DND-41 (cell line): ENCODE measurements at regions not wholly inside any gene's neighbourhood (a gene's known extent, or its start where the extent isn't known, plus 50 kb on each side); places are given as distances from the start of the nearest gene placed in this dataset.

Source experiments
- ATAC-seq: fragments of 200-7000 bp; cut with Tn5 transposase; 3 replicates; pipeline ENCODE4 v1.9.1; 2021; ENCODE audit warnings: low read depth; ENCODE audit not compliant: insufficient read depth
- DNase-seq: peaks from one replicate; pipeline ENCODE4 v3.0.0-alpha.2; 2020
- H2AFZ ChIP-seq: 2 replicates; pipeline ENCODE4 v1.6.0; 2012; ENCODE audit warnings: low read depth, low read length
- H3K27ac ChIP-seq: 2 replicates; pipeline ENCODE4 v1.5.1; 2012; ENCODE audit warnings: low read length, inconsistent platforms
- H3K27me3 ChIP-seq: fragments of 200-600 bp; sonication (generic); 2 replicates; pipeline ENCODE4 v1.6.0; 2012; ENCODE audit warnings: low read length, mild to moderate bottlenecking, inconsistent platforms; ENCODE audit not compliant: insufficient read depth, poor library complexity
- H3K36me3 ChIP-seq: 2 replicates; pipeline ENCODE4 v1.5.1; 2012; ENCODE audit warnings: low read length, inconsistent platforms; ENCODE audit not compliant: insufficient read depth
- H3K4me1 ChIP-seq: 2 replicates; pipeline ENCODE4 v1.5.1; 2012; ENCODE audit warnings: mild to moderate bottlenecking, low read length; ENCODE audit not compliant: insufficient read depth
- H3K4me2 ChIP-seq: 2 replicates; pipeline ENCODE4 v1.6.0; 2012; ENCODE audit warnings: mild to moderate bottlenecking, moderate library complexity, low read length, inconsistent platforms; ENCODE audit not compliant: insufficient read depth
- H3K4me3 ChIP-seq, 2 experiments: fragments of 200-600 bp in 1 of 2; shearing (Covaris generic) in 1 of 2; 2 replicates each; pipeline ENCODE4 v1.5.1; 2012 to 2016; ENCODE audit warnings: inconsistent platforms in 2 of 2, low read length in 2 of 2, mild to moderate bottlenecking in 2 of 2, low read depth in 1 of 2, moderate library complexity in 1 of 2
- H3K79me2 ChIP-seq: 2 replicates; pipeline ENCODE4 v1.6.0; 2012; ENCODE audit warnings: low read length, inconsistent platforms; ENCODE audit not compliant: insufficient read depth
- H3K9ac ChIP-seq: 2 replicates; pipeline ENCODE4 v1.6.0; 2012; ENCODE audit warnings: low read depth, mild to moderate bottlenecking, inconsistent platforms, low read length, moderate library complexity
- H3K9me3 ChIP-seq: 2 replicates; pipeline ENCODE4 v1.5.1; 2012; ENCODE audit warnings: low read length, moderate library complexity, mild to moderate bottlenecking, inconsistent platforms; ENCODE audit not compliant: insufficient read depth, severe bottlenecking
- H4K20me1 ChIP-seq: 2 replicates; pipeline ENCODE4 v1.6.0; 2012; ENCODE audit warnings: low read length; ENCODE audit not compliant: insufficient read depth
- EZH2 ChIP-seq: IDR thresholded peaks from 3 replicates; pipeline ENCODE4 v1.6.1; 2012; ENCODE audit warnings: borderline replicate concordance, low read depth, mild to moderate bottlenecking, moderate library complexity, low read length, inconsistent platforms; ENCODE audit not compliant: severe bottlenecking
- TF ChIP-seq, protein P1 (sequence below): IDR thresholded peaks from 2 replicates; pipeline ENCODE4 v1.5.1; 2012; ENCODE audit warnings: borderline replicate concordance, low read length, moderate library complexity, mild to moderate bottlenecking; ENCODE audit not compliant: poor library complexity, severe bottlenecking; ENCODE audit errors: extremely low read depth

DNA sequence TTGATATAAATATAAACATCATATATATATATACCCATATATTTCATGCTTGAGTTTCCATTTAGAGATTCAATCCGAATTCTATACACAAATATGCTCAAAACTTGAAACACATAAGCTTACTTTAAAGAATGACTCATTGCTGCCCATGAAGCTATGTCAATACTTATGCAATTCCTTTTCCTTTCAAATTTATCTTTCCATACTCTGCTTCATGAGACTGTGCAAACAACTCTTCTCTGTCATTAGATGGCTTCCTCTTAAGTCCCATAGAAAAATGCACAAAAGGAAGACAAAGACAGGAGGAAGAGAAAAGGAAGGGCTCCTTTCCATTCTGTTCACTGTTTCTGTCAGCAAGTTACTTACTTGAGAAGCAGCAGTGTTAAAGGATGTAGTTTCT lies 895.7 kb upstream of the SORCS1 start:
- Histone ChIP-seq H3K9me3 (no peaks in the 10 kb centered on the region), H3K4me1 (no peaks in the 10 kb centered on the region), H3K4me3 (no peak overlapping the region), H4K20me1 (no peaks in the 10 kb centered on the region), H3K4me2 (no peak overlapping the region), H3K9ac (no peak overlapping the region), H3K36me3 (no peaks in the 10 kb centered on the region), H3K27me3 (no peaks in the 10 kb centered on the region), H2AFZ (no peak overlapping the region), H3K27ac (no peak overlapping the region), H3K79me2 (no peaks in the 10 kb centered on the region)
- DNase-seq: no peak
- ATAC-seq: no peak
- TF ChIP-seq, protein P1, sequence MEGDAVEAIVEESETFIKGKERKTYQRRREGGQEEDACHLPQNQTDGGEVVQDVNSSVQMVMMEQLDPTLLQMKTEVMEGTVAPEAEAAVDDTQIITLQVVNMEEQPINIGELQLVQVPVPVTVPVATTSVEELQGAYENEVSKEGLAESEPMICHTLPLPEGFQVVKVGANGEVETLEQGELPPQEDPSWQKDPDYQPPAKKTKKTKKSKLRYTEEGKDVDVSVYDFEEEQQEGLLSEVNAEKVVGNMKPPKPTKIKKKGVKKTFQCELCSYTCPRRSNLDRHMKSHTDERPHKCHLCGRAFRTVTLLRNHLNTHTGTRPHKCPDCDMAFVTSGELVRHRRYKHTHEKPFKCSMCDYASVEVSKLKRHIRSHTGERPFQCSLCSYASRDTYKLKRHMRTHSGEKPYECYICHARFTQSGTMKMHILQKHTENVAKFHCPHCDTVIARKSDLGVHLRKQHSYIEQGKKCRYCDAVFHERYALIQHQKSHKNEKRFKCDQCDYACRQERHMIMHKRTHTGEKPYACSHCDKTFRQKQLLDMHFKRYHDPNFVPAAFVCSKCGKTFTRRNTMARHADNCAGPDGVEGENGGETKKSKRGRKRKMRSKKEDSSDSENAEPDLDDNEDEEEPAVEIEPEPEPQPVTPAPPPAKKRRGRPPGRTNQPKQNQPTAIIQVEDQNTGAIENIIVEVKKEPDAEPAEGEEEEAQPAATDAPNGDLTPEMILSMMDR: no peak
- TF ChIP-seq EZH2: no peak

DNA sequence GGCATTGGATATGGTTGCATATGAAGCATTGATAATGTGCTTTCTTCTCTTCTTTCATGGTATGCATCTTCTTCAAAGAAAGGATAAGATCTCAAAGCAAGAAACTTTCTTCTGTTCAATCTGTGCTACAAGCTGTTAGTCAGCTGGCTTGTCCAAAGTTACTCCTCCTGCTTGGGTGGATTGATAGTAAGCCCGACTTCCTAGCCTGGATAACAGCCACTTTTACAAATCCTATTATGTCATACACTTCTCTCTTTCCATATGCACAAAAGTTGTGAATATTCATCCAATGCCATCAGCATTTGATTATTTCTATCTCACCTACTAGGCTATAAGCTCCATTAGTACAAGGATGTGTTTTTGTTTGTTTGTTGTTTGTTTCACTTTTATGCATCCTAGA lies 891.0 kb upstream of the SORCS1 start:
- no peak overlapping the region for H3K4me3 ChIP-seq
- H3K9me3 ChIP-seq: no peaks in the 10 kb centered on the region
- H3K36me3 ChIP-seq: no peaks in the 10 kb centered on the region
- no peak overlapping the region for H2AFZ ChIP-seq
- H3K79me2 ChIP-seq: no peaks in the 10 kb centered on the region
- no peaks in the 10 kb centered on the region for H3K4me1 ChIP-seq
- H3K27ac ChIP-seq: no peak overlapping the region
- H3K9ac ChIP-seq: no peak overlapping the region
- TF ChIP-seq, protein P1: no peak
- TF ChIP-seq EZH2: no peak
- no peaks in the 10 kb centered on the region for H4K20me1 ChIP-seq
- DNase-seq (no peak), ATAC-seq (no peak)
- no peak overlapping the region for H3K4me2 ChIP-seq
- no peaks in the 10 kb centered on the region for H3K27me3 ChIP-seq

DNA sequence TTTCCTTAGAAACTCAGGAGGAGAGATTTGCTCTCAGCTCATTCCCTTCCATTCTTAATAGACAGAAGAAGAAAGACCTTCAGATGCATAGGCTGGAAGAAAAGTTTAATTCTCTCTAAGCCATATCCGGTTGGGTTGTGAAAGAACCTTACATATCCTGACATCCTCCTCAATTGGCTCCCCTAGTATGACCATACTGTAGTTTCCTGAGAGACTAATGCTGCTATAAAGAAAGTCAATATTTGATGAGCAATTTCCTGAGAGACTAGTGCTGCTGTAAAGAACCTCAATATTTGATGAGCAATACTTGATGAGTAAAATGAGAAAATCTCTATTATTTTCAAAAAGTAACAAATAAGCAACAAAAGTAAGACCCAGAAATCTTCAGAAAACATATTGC lies 888.5 kb upstream of the SORCS1 start:
- no peak overlapping the region for H3K4me2 ChIP-seq
- H3K4me3 ChIP-seq: no peak overlapping the region
- ATAC-seq (no peak), DNase-seq (no peak)
- no peaks in the 10 kb centered on the region for H4K20me1 ChIP-seq
- no peak overlapping the region for H3K27ac ChIP-seq
- no peaks in the 10 kb centered on the region for H3K9me3 ChIP-seq
- no peaks in the 10 kb centered on the region for H3K4me1 ChIP-seq
- no peaks in the 10 kb centered on the region for H3K27me3 ChIP-seq
- no peaks in the 10 kb centered on the region for H3K79me2 ChIP-seq
- no peak overlapping the region for H3K9ac ChIP-seq
- no peak overlapping the region for H2AFZ ChIP-seq
- no peaks in the 10 kb centered on the region for H3K36me3 ChIP-seq
- TF ChIP-seq, protein P1: no peak
- TF ChIP-seq EZH2: no peak

DNA sequence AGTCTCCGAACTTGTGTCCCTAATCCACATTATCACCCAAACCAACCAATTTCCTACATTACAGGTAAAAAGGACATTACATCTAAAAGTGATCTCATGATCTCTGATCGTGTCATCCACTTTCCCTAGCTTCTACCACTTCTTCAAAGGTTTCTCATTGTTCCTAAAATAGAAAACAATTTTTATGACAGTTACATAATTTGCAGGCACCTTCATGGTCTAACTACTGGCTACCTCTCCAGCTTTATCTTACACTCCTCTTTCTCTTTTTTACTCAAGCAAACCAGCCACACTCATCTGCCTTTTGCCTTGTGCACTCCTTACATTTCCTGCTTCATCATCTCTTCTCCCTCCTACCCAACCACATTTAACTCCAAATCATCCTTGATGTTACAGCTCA lies 886.7 kb upstream of the SORCS1 start:
- no peak for DNase-seq
- TF ChIP-seq, protein P1: no peak
- TF ChIP-seq EZH2: no peak
- H3K9me3 ChIP-seq: no peaks in the 10 kb centered on the region

More for the DNA sequence above, 886.7 kb upstream of the SORCS1 start:
- H3K36me3 ChIP-seq: no peaks in the 10 kb centered on the region
- H3K27ac ChIP-seq: no peak overlapping the region
- H3K4me1 ChIP-seq: no peaks in the 10 kb centered on the region
- no peaks in the 10 kb centered on the region for H3K79me2 ChIP-seq
- H4K20me1 ChIP-seq: no peaks in the 10 kb centered on the region
- no peak for ATAC-seq
- no peak overlapping the region for H3K4me2 ChIP-seq
- no peak overlapping the region for H3K4me3 ChIP-seq
- no peak overlapping the region for H2AFZ ChIP-seq
- no peak overlapping the region for H3K9ac ChIP-seq
- H3K27me3 ChIP-seq: no peaks in the 10 kb centered on the region
